DOHH2 (cell line): ENCODE measurements at regions not wholly inside any gene's neighbourhood (a gene's known extent, or its start where the extent isn't known, plus 50 kb on each side); places are given as distances from the start of the nearest gene placed in this dataset.

Experiments used
- EZH2phosphoT487 ChIP-seq: fragments of 200-600 bp; sonication (generic); IDR thresholded peaks from 2 replicates; pipeline ENCODE4 v1.6.1; 2017; ENCODE audit warnings: borderline replicate concordance, mild to moderate bottlenecking, antibody characterized with exemption, low read length, moderate library complexity, mixed read lengths
- TF ChIP-seq, protein P1 (sequence below): fragments of 200-600 bp; sonication (generic); IDR thresholded peaks from one replicate; pipeline ENCODE4 v1.5.1; 2014; ENCODE audit warnings: antibody characterized with exemption, mild to moderate bottlenecking, low read depth, low read length; ENCODE audit not compliant: poor library complexity, severe bottlenecking

DNA sequence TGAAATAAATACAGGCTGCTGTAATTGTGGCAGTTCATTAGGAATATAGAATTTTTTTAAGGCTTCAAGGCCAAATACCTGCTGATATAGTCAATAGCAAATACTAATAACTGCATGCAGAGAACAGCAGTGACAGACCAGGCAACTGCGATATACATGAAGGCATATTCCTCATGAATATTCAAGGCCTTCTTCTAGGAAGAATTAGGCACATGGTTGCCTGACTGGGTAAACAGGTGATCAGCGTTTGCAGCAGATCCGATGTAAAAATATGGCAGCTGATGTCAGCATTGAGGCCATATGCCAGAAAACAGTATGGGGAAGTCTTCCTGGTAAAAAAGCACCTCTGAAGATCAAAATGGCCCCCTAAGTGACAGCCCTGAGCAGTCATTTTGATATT is 629.7 kb downstream of the UQCRFS1 start:
- TF ChIP-seq, protein P1, sequence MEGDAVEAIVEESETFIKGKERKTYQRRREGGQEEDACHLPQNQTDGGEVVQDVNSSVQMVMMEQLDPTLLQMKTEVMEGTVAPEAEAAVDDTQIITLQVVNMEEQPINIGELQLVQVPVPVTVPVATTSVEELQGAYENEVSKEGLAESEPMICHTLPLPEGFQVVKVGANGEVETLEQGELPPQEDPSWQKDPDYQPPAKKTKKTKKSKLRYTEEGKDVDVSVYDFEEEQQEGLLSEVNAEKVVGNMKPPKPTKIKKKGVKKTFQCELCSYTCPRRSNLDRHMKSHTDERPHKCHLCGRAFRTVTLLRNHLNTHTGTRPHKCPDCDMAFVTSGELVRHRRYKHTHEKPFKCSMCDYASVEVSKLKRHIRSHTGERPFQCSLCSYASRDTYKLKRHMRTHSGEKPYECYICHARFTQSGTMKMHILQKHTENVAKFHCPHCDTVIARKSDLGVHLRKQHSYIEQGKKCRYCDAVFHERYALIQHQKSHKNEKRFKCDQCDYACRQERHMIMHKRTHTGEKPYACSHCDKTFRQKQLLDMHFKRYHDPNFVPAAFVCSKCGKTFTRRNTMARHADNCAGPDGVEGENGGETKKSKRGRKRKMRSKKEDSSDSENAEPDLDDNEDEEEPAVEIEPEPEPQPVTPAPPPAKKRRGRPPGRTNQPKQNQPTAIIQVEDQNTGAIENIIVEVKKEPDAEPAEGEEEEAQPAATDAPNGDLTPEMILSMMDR: no peak
- no peak for TF ChIP-seq EZH2phosphoT487
